Breast epithelium (tissue), 4 donors: ENCODE measurements at regions not wholly inside any gene's neighbourhood (a gene's known extent, or its start where the extent isn't known, plus 50 kb on each side); places are given as distances from the start of the nearest gene placed in this dataset.

Experiments
- DNase-seq, 2 donors: peaks; one replicate each; pipeline ENCODE4 v3.0.0-alpha.2; 2019; ENCODE audit warnings: low spot score in 2 of 2
- H3K27ac ChIP-seq, 2 donors: fragments of 200-600 bp; sonication (generic) in 1 of 2; one replicate each; pipeline ENCODE4 v1.5.1; 2016 to 2019; ENCODE audit warnings: mild to moderate bottlenecking in 1 of 2
- H3K27me3 ChIP-seq, 2 donors: fragments of 200-600 bp; sonication (generic) in 1 of 2; one replicate each; pipeline versions ENCODE4 v1.5.1 to v1.6.0; 2017 to 2019; ENCODE audit warnings: control low read depth in 1 of 2, mild to moderate bottlenecking in 1 of 2
- H3K36me3 ChIP-seq: fragments of 200-600 bp; one replicate; pipeline ENCODE4 v1.5.1; 2019
- H3K4me1 ChIP-seq, 2 donors: fragments of 200-600 bp; sonication (generic); one replicate each; pipeline ENCODE4 v1.5.1; 2016 to 2019; ENCODE audit warnings: control low read depth in 1 of 2
- H3K4me3 ChIP-seq, 3 donors: fragments of 200-600 bp; sonication (generic); 1 replicate in 2 of 3; 2 replicates in 1 of 3; pipeline ENCODE4 v1.5.1; 2016 to 2019; ENCODE audit warnings: mild to moderate bottlenecking in 3 of 3, moderate library complexity in 2 of 3
- H3K9me3 ChIP-seq, 2 donors: fragments of 200-600 bp; sonication (generic) in 1 of 2; one replicate each; pipeline ENCODE4 v1.5.1; 2016 to 2019; ENCODE audit warnings: control low read depth in 1 of 2
- POLR2A ChIP-seq: fragments of 450-650 bp; IDR thresholded peaks from one replicate; pipeline ENCODE4 v1.6.1; 2016; ENCODE audit warnings: antibody characterized with exemption, mild to moderate bottlenecking, moderate library complexity
- POLR2AphosphoS5 ChIP-seq, 3 donors: sonication (generic); formaldehyde crosslinking; IDR thresholded peaks; one replicate each; pipeline ENCODE4 v1.6.1; 2017; ENCODE audit warnings: antibody characterized with exemption in 3 of 3
- intact Hi-C: fragments of 100-400 bp; cut with DNase I; formaldehyde crosslinking; loops from one replicate; pipeline ENCODE4 v1.15.1; 2023; ENCODE audit warnings: low total_unique reads
- TF ChIP-seq, protein P1 (sequence below), 3 donors: fragments of 450-650 bp; IDR thresholded peaks; one replicate each; pipeline ENCODE4 v1.5.1; 2016 to 2017; ENCODE audit warnings: antibody characterized with exemption in 3 of 3, mild to moderate bottlenecking in 3 of 3, moderate library complexity in 3 of 3

DNA sequence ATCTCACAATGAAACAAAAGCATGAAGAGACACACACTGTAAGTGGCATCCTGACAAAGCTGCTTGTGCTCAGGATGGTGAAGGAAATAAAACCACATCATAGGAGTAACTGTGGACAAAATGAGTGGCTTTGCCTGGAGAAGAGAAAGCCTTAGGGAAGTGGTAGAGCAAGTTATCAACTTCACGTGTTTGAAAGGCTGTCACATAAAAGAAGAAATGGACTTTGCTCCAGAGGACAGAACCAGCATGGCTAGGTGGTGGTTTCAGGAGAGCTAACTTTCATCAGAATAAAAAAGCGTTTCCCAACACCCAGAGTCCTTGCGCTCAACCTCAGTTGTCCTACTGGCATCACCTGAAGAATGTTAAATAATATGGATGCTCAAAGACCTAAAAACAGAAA, 139.9 kb downstream of the SETD4 start:
- Histone ChIP-seq H3K27me3 (no peaks in the 10 kb centered on the region), H3K27ac (no peak overlapping the region), H3K4me3 (no peak overlapping the region), H3K9me3 (no peaks in the 10 kb centered on the region), H3K36me3 (no peaks in the 10 kb centered on the region), H3K4me1 (no peaks in the 10 kb centered on the region)
- TF ChIP-seq, protein P1, sequence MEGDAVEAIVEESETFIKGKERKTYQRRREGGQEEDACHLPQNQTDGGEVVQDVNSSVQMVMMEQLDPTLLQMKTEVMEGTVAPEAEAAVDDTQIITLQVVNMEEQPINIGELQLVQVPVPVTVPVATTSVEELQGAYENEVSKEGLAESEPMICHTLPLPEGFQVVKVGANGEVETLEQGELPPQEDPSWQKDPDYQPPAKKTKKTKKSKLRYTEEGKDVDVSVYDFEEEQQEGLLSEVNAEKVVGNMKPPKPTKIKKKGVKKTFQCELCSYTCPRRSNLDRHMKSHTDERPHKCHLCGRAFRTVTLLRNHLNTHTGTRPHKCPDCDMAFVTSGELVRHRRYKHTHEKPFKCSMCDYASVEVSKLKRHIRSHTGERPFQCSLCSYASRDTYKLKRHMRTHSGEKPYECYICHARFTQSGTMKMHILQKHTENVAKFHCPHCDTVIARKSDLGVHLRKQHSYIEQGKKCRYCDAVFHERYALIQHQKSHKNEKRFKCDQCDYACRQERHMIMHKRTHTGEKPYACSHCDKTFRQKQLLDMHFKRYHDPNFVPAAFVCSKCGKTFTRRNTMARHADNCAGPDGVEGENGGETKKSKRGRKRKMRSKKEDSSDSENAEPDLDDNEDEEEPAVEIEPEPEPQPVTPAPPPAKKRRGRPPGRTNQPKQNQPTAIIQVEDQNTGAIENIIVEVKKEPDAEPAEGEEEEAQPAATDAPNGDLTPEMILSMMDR (IDR thresholded peaks at IDR 0.05), result no peak
- no peak for TF ChIP-seq POLR2A
- TF ChIP-seq POLR2AphosphoS5 (IDR thresholded peaks at IDR 0.05), result no peak
- DNase-seq, result no peak
- intact Hi-C loops, result no loop called here

DNA sequence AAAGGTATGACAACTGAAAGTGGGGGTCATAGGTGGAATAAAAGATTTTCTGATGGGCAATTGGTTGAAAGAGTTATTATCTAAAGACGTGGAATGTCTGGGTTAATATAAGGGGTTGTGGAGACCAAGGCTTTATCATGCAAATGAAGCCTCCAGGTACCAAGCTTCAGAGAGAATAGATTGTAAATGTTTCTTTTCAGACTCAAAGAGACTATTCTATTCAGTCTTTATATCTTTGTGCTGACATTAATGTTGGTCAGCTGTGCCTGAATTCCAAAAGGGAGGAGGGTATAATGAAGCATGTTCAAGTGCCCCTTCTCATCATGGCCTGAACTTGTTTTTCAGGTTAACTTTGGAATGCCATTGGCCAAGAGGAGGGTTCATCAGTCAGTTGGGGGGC, 145.3 kb downstream of the SETD4 start:
- Histone ChIP-seq H3K36me3 (no peaks in the 10 kb centered on the region), H3K27me3 (no peaks in the 10 kb centered on the region), H3K4me1 (no peaks in the 10 kb centered on the region), H3K27ac (no peak overlapping the region), H3K4me3 (no peak overlapping the region), H3K9me3 (no peaks in the 10 kb centered on the region)
- no peak for DNase-seq
- TF ChIP-seq POLR2A, result no peak
- TF ChIP-seq, protein P1 (IDR thresholded peaks at IDR 0.05), result no peak
- no peak for TF ChIP-seq POLR2AphosphoS5 (IDR thresholded peaks at IDR 0.05)
- intact Hi-C loops, result no loop called here

DNA sequence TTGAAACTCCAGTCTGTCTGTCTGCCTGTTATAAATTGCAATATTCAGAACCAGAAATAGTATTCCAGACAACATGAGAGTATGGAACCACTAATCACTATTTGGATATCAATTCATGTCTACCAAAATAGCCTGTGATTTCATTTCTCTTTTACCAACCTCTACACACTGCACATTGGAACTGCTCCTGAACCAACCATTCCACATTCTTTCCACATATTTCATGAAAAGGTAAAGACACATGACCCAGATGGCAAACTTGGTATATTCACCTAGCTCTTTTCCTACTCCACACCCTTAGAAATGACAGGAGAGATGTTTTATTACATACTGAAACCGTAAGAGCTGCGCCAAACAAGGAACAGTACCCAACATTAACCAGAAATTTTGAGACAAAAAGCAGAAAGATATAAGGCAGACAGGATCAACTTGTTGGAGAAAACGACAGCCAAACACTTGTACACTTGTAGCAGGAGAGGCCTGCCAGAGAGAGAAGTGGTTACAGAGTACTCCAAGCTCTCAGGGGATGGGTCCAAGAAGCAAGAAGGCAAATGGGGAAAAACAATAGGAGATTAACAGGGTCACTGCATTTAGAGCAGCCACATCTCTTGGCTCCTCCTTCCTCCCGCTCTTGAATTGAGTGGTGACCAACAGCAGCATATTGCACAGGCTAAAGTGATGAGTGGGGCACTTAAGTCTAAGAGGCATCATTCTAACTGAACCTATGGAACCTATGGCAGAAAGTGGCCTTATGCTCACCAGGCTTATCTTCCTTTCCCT, 148.7 kb downstream of the SETD4 start:
- Histone ChIP-seq H3K27me3 (no peaks in the 10 kb centered on the region), H3K4me3 (no peak overlapping the region), H3K27ac (peak overlapping the region in 1 of 2 donors; percentile 19), H3K4me1 (no peaks in the 10 kb centered on the region), H3K36me3 (no peaks in the 10 kb centered on the region), H3K9me3 (no peaks in the 10 kb centered on the region)
- TF ChIP-seq POLR2A (no peak), POLR2AphosphoS5 (IDR thresholded peaks at IDR 0.05) (no peak)
- TF ChIP-seq, protein P1 (IDR thresholded peaks at IDR 0.05), result no peak
- intact Hi-C loops, result no loop called here
- no peak for DNase-seq

DNA sequence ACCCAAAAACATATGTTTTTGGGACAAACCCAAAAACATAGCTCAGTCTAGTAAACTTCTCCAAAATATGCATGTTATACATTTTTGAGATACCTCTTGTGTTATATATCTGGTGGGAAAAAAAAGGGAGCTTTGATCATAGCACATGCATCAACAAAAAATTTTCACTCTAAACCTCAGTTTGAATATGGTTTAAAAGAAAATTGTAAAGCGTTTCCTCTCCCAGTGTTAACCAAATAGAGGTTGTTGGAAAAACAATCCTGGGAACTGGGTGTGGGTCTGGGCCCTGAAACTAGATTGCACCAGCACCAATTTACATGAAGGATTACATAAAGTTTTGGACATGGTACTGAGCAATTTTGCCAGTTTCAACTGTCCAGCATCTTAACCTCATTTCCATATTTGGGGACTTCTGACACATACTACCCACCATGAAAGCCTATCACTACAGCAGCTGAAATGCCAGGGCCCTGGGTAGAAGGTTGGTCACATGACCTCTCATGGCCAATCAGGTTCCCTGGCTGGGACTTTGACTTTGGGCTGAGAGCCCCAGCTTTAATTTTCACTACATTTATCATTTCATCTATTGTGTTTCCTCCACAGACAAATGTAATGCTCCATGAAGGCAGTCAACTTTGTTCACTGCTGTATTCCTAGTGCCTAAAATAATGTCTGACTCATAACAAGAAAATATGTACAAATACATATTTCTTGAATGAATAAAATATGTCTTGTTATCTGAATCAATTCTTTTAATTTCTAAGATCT, 150.7 kb downstream of the SETD4 start:
- Histone ChIP-seq H3K4me1 (no peaks in the 10 kb centered on the region), H3K27me3 (no peaks in the 10 kb centered on the region), H3K4me3 (no peak overlapping the region), H3K36me3 (no peaks in the 10 kb centered on the region), H3K27ac (no peak overlapping the region), H3K9me3 (no peaks in the 10 kb centered on the region)
- no peak for DNase-seq
- intact Hi-C loops, result loop anchor here (10.0 kb wide), 1 partner anchor 1685 kb away; no protein-coding TSS in a partner anchor
- no peak for TF ChIP-seq POLR2A
- TF ChIP-seq, protein P1 (IDR thresholded peaks at IDR 0.05), result no peak
- no peak for TF ChIP-seq POLR2AphosphoS5 (IDR thresholded peaks at IDR 0.05)
